H7 (cell line): ENCODE measurements at regions not wholly inside any gene's neighbourhood (a gene's known extent, or its start where the extent isn't known, plus 50 kb on each side); places are given as distances from the start of the nearest gene placed in this dataset.
"Not testable (repeated sequence)": the region's sequence is repeated elsewhere in the genome, so short reads cannot be mapped to it uniquely, and the experiment has no call there.

ENCODE experiments used
- DNase-seq: peaks from one replicate; pipeline ENCODE4 v3.0.0; 2012
- H3K27me3 ChIP-seq: 2 replicates; pipeline ENCODE4 v1.6.0; 2011; ENCODE audit warnings: mild to moderate bottlenecking, low read length; ENCODE audit not compliant: control insufficient read depth, insufficient read depth
- H3K36me3 ChIP-seq: replicated peaks from 2 replicates; pipeline ENCODE4 v1.5.1; 2011; ENCODE audit warnings: low read length; ENCODE audit not compliant: control insufficient read depth, insufficient read depth
- H3K4me3 ChIP-seq: 2 replicates; pipeline ENCODE4 v1.5.1; 2011; ENCODE audit warnings: low read depth, mild to moderate bottlenecking, control low read depth, low read length, moderate library complexity; ENCODE audit not compliant: insufficient read depth

DNA sequence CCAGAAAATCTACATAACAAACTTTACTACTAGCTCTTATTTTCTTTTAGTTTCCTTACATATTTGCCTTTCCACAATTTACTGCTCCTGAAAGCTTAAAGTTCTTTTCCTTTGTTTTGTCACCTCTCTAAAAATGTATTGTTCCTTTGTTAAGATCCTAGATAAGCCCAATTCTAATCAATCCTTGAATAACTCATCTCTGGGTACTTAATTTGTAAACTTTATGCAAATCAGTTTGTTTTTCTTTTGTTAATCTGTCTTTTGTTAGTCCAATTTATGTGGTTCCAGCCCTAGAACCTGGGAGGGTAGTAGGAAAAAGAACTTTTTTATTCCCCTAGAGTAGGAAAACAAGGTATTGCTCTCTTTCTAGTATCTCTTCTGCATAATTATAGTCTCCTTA is 444.7 kb downstream of the PCDH10 start:
- Histone ChIP-seq H3K36me3 (no peaks in the 10 kb centered on the region), H3K27me3 (no peaks in the 10 kb centered on the region), H3K4me3 (no peak overlapping the region)
- DNase-seq: peak; percentile 6

DNA sequence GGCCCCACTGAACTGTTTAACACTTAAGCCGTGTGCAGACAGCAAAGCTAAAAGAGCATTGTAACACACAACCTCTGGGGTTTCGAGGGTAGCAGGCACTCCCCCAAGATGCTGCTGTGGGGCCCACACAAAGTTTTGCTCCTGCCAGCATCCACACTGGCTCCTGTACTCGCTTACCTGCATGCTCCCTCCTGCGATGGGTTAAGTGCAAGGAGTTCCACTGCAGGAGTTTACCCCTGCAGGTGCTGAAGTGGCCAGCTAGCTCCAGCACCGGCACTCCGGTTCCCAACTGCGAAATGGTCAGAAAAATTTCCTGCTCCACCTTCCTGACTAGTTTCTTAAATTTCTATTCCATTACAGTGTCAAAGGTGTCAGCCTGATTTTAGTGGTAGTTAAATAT is 443.5 kb downstream of the PCDH10 start:
- Histone ChIP-seq H3K36me3 (no peaks in the 10 kb centered on the region), H3K27me3 (no peaks in the 10 kb centered on the region), H3K4me3 (no peak overlapping the region)
- peak; percentile 7 for DNase-seq

DNA sequence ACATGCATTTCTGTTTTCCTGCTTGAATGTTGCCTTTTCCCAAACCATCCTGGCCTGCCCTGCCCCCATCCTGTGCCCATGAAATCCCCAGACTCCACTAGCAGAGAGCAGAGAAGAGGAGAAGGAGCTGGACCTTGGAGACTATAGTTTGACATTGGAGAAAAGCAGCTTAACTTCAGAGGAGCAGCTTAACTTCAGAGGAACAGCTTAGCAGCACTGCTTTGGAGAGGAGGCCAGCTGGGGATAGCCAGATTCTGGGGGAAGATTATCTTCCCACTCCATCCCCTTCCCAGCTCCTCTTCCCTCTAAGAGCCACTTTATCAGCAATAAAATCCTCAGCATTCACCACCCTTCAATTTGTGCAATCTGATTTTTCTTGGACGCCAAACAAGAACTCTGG is 443.0 kb downstream of the PCDH10 start:
- Histone ChIP-seq H3K4me3 (no peak overlapping the region), H3K27me3 (no peaks in the 10 kb centered on the region), H3K36me3 (no peaks in the 10 kb centered on the region)
- no peak for DNase-seq

DNA sequence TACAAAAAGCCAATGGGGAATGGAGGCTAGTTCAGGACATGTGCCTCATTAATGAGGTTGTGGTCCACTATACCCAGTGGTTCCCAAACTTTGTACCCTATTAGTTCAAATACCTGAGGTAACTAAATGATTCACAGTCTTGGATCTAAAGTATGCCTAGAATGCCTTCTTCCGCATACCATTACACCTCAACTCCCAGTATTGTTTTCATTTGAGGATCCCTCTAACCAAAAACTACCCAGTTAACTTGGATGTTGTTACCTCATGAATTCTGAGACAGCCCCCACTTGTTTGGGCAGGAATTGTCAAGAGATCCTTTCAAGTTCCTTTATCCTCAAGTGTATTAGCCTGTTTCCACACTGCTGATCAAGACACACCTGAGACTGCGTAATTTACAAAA is 439.2 kb downstream of the PCDH10 start:
- DNase-seq: no peak
- Histone ChIP-seq H3K27me3 (no peaks in the 10 kb centered on the region), H3K36me3 (no peaks in the 10 kb centered on the region), H3K4me3 (no peak overlapping the region)

DNA sequence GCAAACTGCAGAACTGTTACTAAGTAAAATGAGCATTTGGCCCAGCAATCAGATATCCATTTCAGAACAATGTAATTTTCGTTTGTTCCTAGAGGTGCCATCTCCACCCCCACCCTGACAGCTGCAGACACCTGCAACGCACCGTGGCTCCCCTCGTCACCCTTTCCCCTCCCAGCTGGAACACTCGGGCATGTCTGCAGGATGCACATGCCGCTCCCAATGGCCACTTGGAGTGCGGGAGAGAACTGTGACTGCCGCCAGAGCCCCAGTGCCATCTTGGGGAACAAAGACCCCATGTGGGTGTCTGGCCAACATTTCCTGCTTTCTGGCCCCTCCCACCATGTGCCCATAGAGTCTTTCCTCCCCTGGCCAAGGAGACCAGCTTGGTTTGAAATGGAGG is 436.2 kb downstream of the PCDH10 start:
- Histone ChIP-seq H3K4me3 (no peak overlapping the region), H3K27me3 (no peaks in the 10 kb centered on the region), H3K36me3 (no peaks in the 10 kb centered on the region)
- no peak for DNase-seq

DNA sequence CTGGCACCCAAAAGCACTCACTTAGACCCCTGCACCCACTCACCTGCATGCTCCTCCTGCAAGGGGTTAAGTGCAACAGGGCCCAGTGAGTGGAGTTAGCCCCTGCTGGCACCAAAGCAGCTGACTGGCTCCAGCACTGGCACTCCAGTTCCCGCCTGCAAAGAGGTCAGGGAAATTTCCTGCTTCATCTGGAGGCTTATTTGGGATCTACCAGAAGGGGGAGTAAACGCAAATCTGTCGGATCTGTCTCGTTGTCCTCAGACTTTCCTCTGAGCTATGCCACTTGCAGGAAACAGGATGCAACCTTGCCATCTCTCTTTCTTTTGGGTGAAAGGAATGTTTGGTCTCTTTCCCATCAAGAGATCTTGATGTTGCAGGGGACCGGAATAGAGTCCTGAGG is 435.6 kb downstream of the PCDH10 start:
- H3K27me3 ChIP-seq: no peaks in the 10 kb centered on the region
- DNase-seq: peak; percentile 19
- no peaks in the 10 kb centered on the region for H3K36me3 ChIP-seq
- H3K4me3 ChIP-seq: no peak overlapping the region

DNA sequence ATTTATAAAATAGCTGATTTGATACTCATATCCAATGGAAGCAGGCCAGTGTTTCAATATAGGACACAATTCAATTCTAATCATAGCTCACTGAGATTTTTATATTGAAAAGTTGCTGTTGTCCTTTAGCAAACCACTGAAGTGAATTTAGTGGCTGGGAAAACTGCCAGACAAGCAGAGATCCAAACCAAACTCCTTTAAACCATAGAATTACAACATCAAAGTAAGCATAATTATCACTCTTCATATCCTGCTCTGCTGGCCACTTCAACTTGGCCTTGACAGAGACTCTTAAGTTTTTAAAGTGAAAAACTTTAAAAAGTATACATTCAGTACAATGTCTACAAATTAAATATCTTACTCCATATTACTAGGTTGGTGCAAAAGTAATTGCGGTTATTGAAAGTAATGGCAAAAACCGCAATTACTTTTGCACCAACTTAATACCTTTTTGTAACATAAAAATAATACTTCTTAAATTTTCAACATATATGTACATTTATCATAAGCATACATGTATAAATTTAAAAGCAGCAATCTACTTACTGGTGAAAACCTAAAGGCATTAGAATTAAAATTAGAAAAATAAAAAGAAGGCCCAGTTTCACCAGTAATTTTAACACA is 433.0 kb downstream of the PCDH10 start:
- no peak for DNase-seq
- H3K27me3 ChIP-seq: no peaks in the 10 kb centered on the region
- H3K4me3 ChIP-seq: no peak overlapping the region
- no peaks in the 10 kb centered on the region for H3K36me3 ChIP-seq

DNA sequence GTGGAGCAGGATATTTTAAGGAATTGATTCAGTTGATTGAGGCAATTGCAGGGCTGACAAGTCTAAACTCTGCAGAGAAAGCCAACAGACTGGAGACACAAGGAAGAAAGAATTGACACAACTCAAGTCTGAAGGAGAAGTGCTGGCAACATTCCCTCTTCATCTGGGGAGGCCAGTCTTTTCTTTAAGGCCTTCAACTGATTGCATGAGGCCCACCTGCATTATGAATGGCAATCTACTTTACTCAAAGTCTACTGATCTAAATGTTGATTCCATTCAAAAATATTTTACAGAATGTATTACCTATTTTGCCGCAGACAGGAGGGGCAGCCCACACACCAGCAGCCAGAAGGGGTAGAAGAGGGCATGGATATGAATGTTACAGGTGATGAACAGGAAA is 425.2 kb downstream of the PCDH10 start:
- Histone ChIP-seq H3K4me3 (no peak overlapping the region), H3K27me3 (no peaks in the 10 kb centered on the region), H3K36me3 (no peaks in the 10 kb centered on the region)
- no peak for DNase-seq

DNA sequence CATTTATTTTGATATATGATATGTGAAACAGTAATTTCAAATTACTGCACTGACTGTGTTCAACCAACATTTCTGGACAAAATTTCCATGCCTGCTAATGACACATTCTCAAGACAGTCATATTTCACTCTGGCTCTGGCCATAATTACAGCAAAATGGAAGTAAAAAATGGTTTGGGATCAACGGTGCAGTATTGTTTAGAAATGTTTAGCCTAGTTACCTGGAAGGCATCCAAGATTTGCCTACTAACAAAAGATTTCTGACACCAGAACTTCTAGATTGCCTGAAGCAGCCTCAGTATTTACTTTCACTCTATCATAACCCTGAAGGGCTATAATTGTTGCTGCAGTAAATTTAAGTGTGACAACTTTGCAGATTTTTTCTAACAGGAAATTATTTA is 416.3 kb downstream of the PCDH10 start:
- no peak for DNase-seq

DNA sequence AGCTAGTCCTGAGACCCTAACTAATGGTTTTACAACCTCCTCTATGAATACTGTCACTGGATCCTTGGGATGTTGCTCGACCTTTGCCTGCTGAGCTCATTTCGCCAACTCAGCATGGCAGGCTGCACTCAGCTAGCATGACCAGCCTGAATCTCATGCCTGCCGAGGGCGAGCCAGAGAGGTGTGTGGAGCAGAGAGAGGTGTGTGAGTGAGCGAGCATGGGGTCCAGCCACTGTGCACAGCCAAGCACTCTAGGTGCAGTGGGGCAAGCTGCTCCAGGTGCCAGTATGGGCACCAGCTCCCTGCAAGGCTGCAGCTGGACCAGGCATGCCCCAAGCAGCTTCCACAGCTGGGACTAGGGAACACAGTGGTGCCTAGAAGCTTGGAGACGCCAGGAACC is 410.9 kb downstream of the PCDH10 start:
- DNase-seq: no peak
- H3K36me3 ChIP-seq: no peaks in the 10 kb centered on the region
- no peaks in the 10 kb centered on the region for H3K27me3 ChIP-seq
- no peak overlapping the region for H3K4me3 ChIP-seq

More for the DNA sequence above, 416.3 kb downstream of the PCDH10 start:
- Histone ChIP-seq H3K4me3 (no peak overlapping the region), H3K36me3 (no peaks in the 10 kb centered on the region), H3K27me3 (no peaks in the 10 kb centered on the region)

DNA sequence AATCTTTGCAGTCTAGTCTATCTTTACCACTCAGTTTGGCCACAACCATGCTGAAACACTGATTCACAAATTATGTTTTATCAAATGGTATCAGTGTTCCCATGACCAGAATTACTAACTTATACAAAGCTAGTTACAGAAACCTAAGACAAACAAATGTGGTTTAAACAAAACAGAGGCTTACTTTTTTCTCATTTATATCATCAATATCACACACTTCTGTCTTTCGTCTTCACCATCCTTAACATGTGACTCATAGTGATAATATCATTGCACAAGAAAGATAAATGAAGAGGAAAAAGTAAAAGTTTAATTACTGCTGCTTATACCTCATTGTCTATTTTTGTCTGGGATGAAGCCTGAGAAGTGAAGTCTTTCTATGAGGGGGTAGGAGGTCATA is 406.6 kb downstream of the PCDH10 start:
- Histone ChIP-seq H3K36me3 (no peaks in the 10 kb centered on the region), H3K27me3 (no peaks in the 10 kb centered on the region), H3K4me3 (no peak overlapping the region)
- no peak for DNase-seq

DNA sequence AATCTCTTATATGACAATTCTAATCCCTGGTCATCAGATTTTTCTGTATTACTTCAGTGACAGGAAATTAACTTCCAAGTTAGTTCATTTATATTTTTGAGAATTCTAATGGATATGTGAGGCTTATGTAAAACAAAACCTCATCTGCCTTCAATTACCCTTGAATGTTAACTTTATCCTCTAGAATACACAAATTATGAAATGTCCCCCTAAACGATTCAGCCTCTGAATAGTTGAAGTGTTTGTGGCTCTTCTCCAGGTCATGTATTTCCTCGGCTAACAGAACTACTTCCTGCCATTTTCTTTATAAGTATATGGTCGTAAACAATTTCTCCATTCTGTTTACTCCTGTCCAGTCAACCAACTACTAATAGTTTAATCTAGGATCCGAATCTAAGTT is 401.3 kb downstream of the PCDH10 start:
- DNase-seq: no peak
- no peak overlapping the region for H3K4me3 ChIP-seq
- no peaks in the 10 kb centered on the region for H3K27me3 ChIP-seq
- no peaks in the 10 kb centered on the region for H3K36me3 ChIP-seq

DNA sequence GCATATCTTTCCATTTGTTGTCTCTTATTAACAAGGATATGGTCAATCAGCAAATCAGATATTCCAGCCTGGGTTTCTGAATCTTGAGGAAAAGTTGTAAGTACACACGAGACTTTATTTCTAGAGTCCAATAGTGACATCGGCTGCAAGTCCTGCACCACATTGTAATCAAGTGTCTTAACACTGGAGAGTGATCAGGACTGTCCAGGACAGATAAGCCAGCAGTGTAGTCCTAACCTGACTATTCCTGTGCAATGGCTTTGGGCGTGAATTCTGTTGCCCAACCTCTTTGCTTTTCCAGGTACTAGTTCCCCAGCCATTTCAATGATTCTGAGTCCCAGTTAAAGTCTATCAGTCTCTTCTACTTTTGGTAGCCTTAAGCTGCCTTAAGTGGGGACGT is 395.0 kb downstream of the PCDH10 start:
- no peak for DNase-seq
- H3K27me3 ChIP-seq: no peaks in the 10 kb centered on the region
- no peak overlapping the region for H3K4me3 ChIP-seq
- no peaks in the 10 kb centered on the region for H3K36me3 ChIP-seq

DNA sequence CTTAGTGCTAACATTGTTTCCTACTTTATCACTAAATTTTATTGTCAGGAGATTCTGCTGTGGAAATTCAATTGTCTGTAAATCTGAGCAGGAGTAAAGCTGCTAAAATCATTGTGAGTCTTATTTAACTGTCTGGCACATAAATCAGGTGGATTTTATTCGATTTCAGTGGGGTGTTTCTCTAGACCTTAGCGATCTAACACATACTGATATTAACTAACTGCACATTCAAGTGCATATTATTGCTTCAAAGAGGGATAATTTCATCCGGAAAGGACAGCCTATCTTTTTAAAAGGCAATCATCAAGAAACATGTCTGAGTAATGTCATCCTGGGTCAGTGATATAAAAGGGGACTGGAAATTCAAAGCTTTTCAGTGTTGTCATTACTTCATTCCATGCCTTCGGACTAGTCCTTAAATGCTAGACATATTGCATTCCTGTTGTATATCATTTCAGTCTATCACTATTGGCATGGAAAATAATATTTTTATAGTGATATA is 388.7 kb downstream of the PCDH10 start:
- H3K4me3 ChIP-seq: no peak overlapping the region
- no peaks in the 10 kb centered on the region for H3K27me3 ChIP-seq
- H3K36me3 ChIP-seq: no peaks in the 10 kb centered on the region
- DNase-seq: no peak

DNA sequence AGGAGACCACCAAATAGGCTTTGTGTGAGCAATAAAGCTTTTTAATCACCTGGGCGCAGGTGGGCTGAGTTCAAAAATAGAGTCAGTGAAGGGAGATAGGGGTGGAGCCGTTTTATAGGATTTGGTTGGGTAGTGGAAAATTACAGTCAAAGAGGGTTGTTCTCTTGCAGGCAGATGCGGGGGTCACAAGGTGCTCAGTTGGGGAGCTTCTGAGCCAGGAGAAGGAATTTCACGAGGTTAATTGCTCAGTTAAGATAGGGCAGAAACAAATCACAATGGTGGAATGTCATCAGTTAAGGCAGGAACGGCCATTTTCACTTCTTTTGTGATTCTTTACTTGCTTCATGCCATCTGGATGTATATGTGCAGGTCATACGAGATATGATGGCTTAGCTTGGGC is 385.1 kb downstream of the PCDH10 start:
- H3K4me3 ChIP-seq: peak overlapping the region; percentile 20; the same call in 1 of the 2 replicates
- H3K36me3 ChIP-seq, DNase-seq, H3K27me3 ChIP-seq: not testable (repeated sequence)

DNA sequence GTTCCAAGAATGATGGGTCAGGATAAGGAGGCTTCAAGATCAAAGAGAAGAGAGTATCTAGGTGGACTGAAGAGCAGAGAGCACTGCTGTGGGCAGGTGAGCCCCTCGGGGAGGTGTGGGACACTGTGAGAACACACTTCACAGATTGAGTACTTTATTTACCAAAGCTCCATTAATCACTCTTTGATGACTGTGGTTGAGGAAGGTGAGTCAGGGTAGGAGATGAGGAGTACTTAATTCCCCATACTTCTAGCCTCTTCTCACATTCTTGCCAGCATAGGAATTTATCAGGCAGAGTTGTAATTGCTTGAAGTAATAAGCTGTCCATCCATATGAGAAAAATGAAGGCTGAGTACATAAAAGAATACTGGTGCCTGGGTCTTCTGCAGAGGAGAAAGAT is 375.3 kb downstream of the PCDH10 start:
- no peaks in the 10 kb centered on the region for H3K36me3 ChIP-seq
- DNase-seq: no peak
- no peak overlapping the region for H3K4me3 ChIP-seq
- no peaks in the 10 kb centered on the region for H3K27me3 ChIP-seq
